ENCODE measurements at regions not wholly inside any gene's neighbourhood (a gene's known extent, or its start where the extent isn't known, plus 50 kb on each side); places are given as distances from the start of the nearest gene placed in this dataset.

DNA sequence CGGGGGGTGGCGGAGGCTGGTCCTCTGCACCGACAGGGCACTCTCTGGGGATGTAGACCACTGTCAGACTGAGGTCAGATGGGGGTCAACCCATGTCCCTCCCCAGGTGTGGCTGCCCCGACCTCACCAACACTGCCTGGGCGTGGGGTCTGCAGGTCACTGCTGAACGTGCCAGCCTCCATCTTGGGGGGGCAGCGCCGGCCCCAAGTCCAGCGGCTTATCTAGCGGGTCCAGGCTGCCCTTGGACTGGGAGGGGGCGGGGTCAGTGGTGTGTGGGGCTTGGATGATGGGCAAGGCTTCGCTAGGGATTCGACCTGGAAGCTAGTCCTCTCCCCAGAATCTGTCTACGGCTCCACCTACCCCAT, 178.2 kb downstream of the IGLL1 start:
- no peak overlapping the region for H3K4me3 ChIP-seq
- H3K27ac ChIP-seq, result no peak overlapping the region
- no peak for DNase-seq (ENCODE audit: low spot score)
- TF ChIP-seq, protein P1, sequence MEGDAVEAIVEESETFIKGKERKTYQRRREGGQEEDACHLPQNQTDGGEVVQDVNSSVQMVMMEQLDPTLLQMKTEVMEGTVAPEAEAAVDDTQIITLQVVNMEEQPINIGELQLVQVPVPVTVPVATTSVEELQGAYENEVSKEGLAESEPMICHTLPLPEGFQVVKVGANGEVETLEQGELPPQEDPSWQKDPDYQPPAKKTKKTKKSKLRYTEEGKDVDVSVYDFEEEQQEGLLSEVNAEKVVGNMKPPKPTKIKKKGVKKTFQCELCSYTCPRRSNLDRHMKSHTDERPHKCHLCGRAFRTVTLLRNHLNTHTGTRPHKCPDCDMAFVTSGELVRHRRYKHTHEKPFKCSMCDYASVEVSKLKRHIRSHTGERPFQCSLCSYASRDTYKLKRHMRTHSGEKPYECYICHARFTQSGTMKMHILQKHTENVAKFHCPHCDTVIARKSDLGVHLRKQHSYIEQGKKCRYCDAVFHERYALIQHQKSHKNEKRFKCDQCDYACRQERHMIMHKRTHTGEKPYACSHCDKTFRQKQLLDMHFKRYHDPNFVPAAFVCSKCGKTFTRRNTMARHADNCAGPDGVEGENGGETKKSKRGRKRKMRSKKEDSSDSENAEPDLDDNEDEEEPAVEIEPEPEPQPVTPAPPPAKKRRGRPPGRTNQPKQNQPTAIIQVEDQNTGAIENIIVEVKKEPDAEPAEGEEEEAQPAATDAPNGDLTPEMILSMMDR (IDR thresholded peaks at IDR 0.05), result no peak

DNA sequence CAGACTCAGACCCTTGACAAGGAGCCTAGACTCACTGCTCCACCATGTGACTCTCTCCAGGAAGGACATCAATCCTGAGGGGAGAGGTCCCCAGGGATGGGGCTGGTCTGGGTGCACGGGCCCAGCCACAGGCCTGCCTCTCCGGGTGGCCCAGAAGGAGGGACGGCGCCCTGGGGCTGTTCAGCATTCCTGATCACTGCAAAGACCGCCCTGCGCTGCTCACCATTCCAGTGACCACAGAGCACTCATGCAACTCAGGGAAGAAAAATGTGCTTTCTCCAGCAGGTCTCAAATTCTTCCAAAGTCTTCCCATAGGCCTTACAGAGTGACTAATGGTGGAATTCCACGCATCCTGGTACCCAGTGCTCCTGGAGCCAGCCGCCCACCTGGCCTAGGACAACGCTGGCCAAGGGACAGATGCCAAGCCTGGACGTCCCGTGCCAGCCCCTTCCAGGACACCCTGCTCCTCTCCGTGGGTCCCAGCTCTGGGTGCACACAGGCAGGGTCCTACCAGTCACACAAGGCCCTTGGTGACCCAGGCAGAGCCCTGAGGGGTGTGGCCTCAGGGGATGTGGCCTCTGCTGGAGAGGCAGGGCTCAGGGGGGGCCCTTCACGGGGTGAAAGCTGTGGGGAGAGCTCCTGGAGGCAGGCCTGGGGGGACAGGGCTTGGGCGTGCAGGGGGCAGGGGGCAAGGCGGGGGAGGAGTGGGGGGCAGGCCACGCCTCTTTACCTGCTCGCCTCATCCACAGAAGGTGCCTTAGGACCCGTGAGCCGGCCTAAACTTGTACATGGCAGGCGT, 178.8 kb downstream of the IGLL1 start:
- TF ChIP-seq, protein P1 (IDR thresholded peaks at IDR 0.05), result no peak
- H3K4me3 ChIP-seq, result no peak overlapping the region
- no peak overlapping the region for H3K27ac ChIP-seq
- no peak for DNase-seq (ENCODE audit: low spot score)

DNA sequence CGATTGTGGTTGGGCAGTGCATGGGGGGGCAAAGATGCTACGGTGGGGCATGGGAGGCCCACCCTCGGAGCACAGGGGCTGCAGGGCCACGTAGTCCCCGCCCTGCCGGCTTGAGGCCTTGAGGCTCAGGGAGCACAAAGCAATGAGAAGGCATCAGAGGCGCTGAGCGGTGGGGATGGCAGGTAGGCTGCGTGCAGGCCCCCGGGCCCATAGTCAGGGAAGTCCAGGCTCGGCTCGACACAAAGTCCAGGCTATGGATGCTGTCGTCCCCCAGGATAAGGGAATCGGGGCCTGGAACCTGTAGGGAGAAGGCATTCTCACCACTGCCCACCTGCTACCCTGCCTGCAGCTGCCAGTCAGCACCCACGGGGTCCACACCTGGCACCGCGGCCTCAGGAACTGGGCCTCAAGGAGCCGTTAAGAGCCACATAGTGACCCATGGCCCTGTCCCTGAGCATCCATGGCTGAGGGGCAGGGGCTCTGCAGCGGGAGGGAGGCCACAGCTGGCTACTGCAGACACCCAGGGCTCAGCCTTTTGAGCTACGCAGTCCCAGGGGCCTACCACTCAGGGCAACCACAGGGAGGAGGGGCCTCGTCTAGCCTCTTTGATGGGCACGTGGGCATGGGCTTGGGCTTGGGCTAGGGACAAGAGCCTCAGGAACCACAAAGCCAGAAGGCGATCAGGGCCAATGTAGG, 179.7 kb downstream of the IGLL1 start:
- no peak overlapping the region for H3K4me3 ChIP-seq
- DNase-seq (ENCODE audit: low spot score), result no peak
- TF ChIP-seq, protein P1 (IDR thresholded peaks at IDR 0.05), result no peak
- H3K27ac ChIP-seq, result no peak overlapping the region

DNA sequence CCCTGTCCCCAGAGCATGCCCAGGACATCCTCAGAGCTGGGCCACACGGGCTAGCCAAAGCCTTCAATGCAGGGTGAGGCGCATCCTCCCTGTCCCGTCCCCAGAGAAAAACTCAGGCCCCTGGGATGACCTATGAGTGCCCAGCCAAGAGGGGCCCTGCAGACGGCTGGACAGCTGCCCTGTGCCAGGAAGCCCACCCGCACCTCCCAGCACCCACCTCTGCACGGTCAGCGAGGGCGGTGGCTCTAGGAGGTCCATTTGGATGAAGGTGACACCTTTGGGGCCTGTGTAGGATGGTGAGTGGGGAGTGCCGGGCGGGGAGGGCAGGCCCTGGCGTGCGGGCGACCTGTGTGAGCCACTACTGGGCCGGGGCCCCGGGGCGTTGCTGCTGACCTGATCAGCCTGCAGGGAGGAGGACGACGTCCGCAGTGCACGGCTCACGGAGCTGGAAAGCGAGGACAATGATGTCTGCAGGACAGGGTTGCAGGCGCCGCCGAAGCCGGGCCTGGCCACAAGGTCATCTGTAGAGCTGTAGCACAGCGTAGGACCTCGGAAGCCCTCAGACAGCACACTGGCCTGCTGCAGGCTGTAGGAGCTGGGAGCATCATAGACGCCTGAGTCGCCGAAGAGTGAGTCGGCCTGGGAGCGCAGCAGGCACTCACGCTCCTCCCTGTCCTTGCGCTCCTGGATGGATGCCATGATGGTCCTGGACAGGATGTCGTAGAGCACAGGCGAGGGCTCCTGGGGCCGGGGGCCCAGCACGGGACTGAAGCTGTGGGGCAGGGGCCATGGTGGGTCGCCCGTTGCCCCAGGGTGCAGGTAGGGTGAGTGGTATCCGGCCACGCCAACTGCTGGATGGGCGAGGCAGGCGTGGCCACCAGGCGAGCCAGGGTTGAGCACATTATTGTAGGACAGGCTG, 180.5 kb downstream of the IGLL1 start:
- DNase-seq (ENCODE audit: low spot score), result no peak
- TF ChIP-seq, protein P1 (IDR thresholded peaks at IDR 0.05), result no peak

DNA sequence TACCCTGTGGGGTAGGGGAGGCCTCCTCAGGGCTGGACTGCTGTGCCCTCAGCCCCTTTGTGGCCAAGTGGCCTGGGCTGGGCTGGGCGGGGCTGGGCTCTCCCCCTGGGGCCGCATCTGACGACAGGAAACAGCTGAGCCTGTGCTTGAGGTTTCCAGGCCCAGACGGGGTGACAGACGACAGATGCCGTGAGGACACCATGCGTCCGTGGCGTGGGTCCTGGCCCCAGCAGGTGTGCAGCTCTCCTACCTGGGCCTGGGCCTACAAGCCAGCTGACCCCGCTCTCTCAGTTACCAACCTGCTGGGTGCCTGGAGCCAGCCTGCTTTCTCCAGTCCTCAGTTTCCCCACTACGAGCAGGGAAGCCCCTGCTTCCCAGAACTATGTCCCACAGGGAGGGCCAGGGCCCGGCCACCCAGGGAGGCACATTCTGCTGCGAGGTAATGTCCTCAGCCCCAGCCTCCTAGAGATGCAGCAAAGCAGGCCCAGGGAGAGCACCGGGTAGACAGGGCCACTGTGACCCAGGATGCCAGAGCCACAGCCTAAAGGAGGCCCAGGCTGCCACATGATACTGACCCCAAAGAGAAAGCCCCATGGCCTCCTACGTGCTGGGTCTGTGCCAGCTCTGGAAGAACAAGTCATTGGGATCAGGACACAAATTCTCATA, 181.3 kb downstream of the IGLL1 start:
- TF ChIP-seq, protein P1 (IDR thresholded peaks at IDR 0.05), result no peak
- no peak for DNase-seq (ENCODE audit: low spot score)

More for the DNA sequence above, 180.5 kb downstream of the IGLL1 start:
- H3K27ac ChIP-seq, result no peak overlapping the region
- no peak overlapping the region for H3K4me3 ChIP-seq

More for the DNA sequence above, 181.3 kb downstream of the IGLL1 start:
- Histone ChIP-seq H3K27ac (no peak overlapping the region), H3K4me3 (no peak overlapping the region)

All from coronary artery (tissue), 2 donors.